OCI-LY1 (cell line): ENCODE measurements at regions not wholly inside any gene's neighbourhood (a gene's known extent, or its start where the extent isn't known, plus 50 kb on each side); places are given as distances from the start of the nearest gene placed in this dataset.

Experiments used
- CTCF ChIP-seq: fragments of 200-600 bp; sonication (generic), shearing (Covaris generic); IDR thresholded peaks from 2 replicates; pipeline ENCODE4 v1.5.1; 2017; ENCODE audit warnings: mild to moderate bottlenecking, antibody characterized with exemption, low read length, moderate library complexity, mixed read lengths
- EZH2 ChIP-seq: fragments of 200-600 bp; sonication (generic), shearing (Covaris generic); IDR thresholded peaks from 2 replicates; pipeline ENCODE4 v1.8.0; 2017; ENCODE audit warnings: borderline replicate concordance, mixed run types, mild to moderate bottlenecking, antibody characterized with exemption, low read length, moderate library complexity, mixed read lengths

- TF ChIP-seq CTCF, result no peak
- TF ChIP-seq EZH2, result no peak
Measured at GRCh38 chr5:126248611-126249010, 174.6 kb upstream of the GRAMD2B start.
